Kidney capillary endothelial cell (primary cell): ENCODE measurements at regions not wholly inside any gene's neighbourhood (a gene's known extent, or its start where the extent isn't known, plus 50 kb on each side); places are given as distances from the start of the nearest gene placed in this dataset.

ENCODE experiments used
- DNase-seq: peaks from one replicate; pipeline ENCODE4 v3.0.0-alpha.2; 2018; ENCODE audit warnings: low spot score

GRCh38 chr2:139949242-139949972 is 1169.2 kb upstream of the NXPH2 start:
- DNase-seq, result no peak

GRCh38 chr2:139946690-139947089 is 1166.5 kb upstream of the NXPH2 start:
- no peak for DNase-seq

- DNase-seq, result no peak
These were observed 1160.5 kb upstream of the NXPH2 start for GRCh38 chr2:139940686-139941085.

GRCh38 chr2:139925903-139926302 is 1145.7 kb upstream of the NXPH2 start:
- no peak for DNase-seq

GRCh38 chr2:139924070-139924469 is 1143.9 kb upstream of the NXPH2 start:
- DNase-seq, result no peak

- DNase-seq, result no peak
These were observed 1138.8 kb upstream of the NXPH2 start for GRCh38 chr2:139918982-139919381.

- DNase-seq, result no peak
These were observed 1137.6 kb upstream of the NXPH2 start for GRCh38 chr2:139917690-139918384.

GRCh38 chr2:139916822-139917221 is 1136.6 kb upstream of the NXPH2 start:
- no peak for DNase-seq

- no peak for DNase-seq
These were observed 1131.0 kb upstream of the NXPH2 start for GRCh38 chr2:139911160-139911559.

- no peak for DNase-seq
These were observed 1128.9 kb upstream of the NXPH2 start for GRCh38 chr2:139909136-139909535.

GRCh38 chr2:139905624-139906023 is 1125.4 kb upstream of the NXPH2 start:
- DNase-seq, result no peak

GRCh38 chr2:139891636-139892035 is 1111.4 kb upstream of the NXPH2 start:
- no peak for DNase-seq

- no peak for DNase-seq
These were observed 1105.8 kb upstream of the NXPH2 start for GRCh38 chr2:139885921-139886498.

- no peak for DNase-seq
These were observed 1096.8 kb upstream of the NXPH2 start for GRCh38 chr2:139876964-139877363.

- no peak for DNase-seq
These were observed 1096.1 kb upstream of the NXPH2 start for GRCh38 chr2:139876321-139876720.

GRCh38 chr2:139872503-139872902 is 1092.3 kb upstream of the NXPH2 start:
- DNase-seq, result no peak

- DNase-seq, result no peak
These were observed 1091.8 kb upstream of the NXPH2 start for GRCh38 chr2:139872032-139872431.

GRCh38 chr2:139867601-139868226 is 1087.5 kb upstream of the NXPH2 start:
- DNase-seq, result no peak

GRCh38 chr2:139864821-139865302 is 1084.7 kb upstream of the NXPH2 start:
- no peak for DNase-seq

- DNase-seq, result no peak
These were observed 1074.7 kb upstream of the NXPH2 start for GRCh38 chr2:139854769-139855483.

- DNase-seq, result no peak
These were observed 1070.2 kb upstream of the NXPH2 start for GRCh38 chr2:139850254-139850890.

- no peak for DNase-seq
These were observed 1056.6 kb upstream of the NXPH2 start for GRCh38 chr2:139836769-139837168.
